Left renal cortex interstitium (tissue), 4 donors: ENCODE measurements at regions not wholly inside any gene's neighbourhood (a gene's known extent, or its start where the extent isn't known, plus 50 kb on each side); places are given as distances from the start of the nearest gene placed in this dataset.
"Not testable (repeated sequence)": the region's sequence is repeated elsewhere in the genome, so short reads cannot be mapped to it uniquely, and the experiment has no call there.

Experiments used
- DNase-seq, 4 donors: peaks; one replicate each; pipeline ENCODE4 v3.0.0-alpha.2; 2013; ENCODE audit warnings: low read depth in 4 of 4, low spot score in 2 of 4, missing footprints in 1 of 4

DNA sequence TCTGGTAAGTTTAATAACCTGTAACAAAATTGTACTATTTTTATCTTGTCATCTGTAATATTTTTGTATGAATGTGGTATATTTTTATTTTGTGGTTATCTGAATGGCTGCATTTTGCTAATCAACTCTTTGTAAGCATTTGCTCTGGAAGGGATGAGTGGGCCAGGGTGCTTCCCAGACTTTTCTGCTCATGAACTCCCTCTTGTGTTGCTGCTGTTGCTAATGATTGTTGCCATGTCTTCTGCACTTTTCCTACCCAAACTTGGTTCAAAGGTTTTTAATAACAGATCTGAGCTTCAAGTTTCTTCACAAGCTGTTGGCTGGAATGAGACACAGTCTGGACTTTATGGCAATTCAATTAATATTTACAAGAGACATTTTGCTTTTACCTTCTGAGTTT, 1005.7 kb downstream of the HACE1 start:
- no peak for DNase-seq

DNA sequence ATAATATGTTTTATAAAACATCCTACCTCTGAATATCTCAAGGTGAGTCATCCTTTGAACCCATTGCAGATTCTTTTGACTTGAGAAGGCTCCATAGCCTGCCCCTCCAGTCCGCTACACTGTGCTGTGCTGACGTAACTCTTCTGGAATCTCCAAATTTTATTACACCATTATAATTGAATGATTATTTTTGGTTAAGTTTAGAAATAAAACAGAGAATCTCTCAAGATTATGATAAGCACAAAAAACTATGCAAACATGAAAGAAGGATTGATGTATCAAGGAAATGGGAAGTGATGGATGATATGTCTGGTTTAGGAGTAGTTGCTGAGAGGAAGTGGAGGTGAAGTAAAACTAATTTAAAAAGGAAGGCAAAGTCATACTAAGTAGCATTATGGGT, 1021.3 kb downstream of the HACE1 start:
- DNase-seq: no peak

DNA sequence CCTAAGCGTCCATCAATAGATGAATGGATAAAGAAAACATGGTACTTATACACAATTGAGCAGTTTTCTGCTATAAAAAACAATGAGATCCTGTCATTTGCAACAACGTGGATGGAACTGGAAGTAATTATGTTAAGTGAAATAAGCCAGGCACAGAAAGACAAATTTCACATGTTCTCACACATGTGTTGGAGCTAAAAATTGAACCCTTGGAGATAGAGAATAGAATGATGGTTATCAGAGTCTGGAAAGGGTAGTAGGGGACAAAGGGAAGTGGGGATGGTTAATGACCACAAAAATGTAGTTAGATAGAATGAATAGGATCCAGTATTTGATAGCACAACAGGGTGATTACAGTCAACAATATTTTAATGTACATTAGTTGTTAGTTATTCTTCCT, 1033.5 kb downstream of the HACE1 start:
- no peak for DNase-seq

DNA sequence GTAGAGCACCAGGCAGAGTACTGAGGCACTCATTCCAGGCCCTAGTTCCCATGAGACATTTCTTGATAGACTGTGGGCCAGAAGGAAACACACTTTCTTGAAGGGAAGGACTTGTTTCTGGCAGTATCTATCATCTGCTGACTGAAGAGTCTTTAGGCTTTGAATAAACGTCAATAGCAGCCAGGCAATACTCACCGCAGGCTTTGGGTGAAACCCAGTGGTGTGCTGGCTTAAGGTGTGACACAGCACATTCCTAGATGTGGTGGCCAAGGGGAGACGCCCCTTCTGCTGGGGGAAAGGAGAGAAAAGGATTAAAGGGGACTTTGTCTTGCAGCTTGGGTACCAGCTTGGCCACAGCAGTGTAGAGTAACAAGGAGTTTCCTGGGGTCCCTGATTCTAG, 1039.6 kb downstream of the HACE1 start:
- no peak for DNase-seq

DNA sequence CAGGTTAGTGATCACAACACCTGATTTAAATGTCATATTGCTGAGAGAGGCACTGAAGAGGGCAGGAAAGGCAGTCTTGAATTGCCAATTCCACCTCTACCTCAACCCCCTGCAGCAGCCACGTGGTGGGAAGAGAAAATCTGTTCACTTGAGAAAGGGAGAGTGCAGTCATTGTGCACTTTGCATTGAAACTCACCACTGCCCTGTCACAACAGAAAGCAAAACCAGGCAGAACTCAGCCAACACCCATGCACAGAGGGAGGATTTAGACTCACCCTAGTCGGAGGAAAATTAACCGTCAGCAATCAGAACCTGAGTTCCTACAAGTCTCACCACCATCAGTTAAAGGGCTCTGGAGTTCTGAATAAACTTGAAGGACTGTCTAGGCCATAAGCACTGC, 1040.2 kb downstream of the HACE1 start:
- DNase-seq: no peak

DNA sequence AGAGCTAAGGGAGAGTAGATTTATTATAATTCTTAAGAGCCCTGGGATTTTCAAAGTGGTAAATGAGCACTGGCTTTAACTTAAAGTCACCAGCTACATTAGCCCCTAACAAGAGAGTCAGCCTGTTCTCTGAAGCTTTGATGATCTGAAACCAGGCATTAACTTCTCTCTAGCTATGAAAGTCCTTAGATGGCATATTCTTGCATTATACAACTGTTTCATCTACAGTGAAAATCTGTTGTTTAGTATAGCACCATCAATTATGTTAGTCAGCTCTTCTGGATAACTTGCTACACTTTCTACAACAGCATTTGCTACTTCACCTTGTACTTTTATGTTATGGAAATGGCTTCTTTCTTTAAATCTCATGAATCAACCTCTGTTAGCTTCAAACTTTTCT, 1046.7 kb downstream of the HACE1 start:
- no peak for DNase-seq

DNA sequence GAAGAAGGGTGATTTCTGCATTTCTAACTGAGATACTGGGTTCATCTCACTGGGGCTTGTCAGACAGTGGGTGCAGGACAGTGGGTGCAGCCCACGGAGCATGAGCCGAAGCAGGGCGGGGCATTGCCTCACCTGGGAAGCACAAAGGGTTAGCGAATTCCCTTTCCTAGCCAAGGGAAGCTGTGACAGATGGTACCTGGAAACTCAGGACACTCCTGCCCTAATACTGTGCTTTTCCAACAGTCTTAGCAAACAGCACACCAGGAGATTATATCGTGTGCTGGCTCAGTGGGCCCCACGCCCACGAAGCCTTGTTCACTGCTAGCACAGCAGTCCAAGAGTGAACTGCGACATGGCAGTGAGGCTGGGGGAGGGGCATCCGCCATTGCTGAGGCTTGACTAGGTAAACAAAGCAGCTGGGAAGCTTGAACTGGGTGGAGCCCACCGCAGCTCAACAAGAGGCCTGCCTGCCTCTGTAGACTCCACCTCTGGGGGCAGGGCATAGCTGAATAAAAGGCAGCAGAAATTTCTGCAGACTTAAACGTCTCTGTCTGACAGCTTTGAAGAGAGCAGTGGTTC, 1057.7 kb downstream of the HACE1 start:
- DNase-seq: not testable (repeated sequence)

DNA sequence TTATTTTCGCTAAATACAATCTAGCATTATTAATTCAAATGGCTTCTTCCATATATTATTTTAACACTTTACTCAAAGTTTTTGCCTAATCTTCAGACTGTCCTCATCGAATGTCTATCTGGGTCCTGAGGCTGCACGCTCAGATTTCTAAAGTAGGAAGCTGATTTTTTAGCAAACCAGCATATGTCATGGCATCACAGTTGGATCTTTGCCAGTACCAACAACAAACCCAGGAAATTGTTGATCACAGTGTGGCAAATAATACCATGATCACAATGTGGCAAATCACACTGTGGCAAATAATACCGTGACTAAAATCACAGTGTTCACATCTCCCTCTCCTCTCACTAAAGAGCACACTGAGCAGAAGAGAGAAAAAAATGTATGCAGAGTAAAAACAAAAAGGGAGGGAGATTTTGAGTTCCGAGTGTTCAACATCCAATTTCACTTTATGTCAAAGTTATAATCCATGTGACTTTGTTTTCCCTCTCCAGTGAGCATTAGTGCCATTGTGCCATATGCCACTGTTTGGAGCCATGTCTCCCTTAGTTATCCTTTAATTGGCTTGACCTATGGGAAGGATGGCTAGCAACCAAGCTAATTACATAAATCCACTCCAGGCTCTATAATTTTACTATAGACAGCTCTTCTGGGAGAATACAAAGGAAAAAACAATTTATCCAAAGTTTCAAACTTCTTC, 1059.6 kb downstream of the HACE1 start:
- DNase-seq: no peak

DNA sequence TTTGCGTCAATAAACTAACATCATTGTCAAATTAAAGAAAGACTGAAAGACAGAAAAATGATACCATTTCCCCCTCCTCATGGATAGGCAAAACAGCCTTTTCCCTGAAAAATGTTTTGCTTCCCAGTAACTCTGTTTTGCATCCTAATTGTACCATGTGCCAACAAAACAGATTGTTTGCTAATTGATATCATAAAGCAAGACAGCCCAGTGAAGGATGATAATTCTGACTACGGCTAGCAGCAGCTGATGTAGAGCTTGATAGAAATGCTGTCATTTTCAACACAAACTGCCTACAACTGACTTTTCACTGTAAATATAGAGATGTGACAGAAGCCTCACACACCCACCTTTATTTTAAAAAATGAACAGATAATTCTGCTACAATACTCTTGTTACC, 1061.6 kb downstream of the HACE1 start:
- DNase-seq: no peak

DNA sequence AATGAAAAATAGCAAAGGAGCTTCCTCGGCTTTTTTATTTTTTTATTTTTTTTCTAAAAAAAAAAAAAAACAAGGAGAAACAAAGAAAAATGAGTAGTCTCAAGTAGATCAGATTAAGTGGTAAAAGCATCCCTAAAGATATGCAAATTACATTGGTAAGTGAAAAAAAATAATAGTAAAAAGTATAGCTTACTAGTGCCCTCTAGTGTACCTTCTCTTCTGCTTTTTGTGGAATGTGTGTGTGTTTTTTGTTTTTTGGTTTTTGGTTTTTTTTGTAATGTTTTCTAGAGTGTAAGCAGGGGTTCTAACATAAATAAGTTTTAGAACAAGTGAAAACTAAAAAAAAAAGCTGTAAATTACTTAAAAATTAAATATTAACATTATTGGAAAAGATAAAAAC, 1062.0 kb downstream of the HACE1 start:
- no peak for DNase-seq

DNA sequence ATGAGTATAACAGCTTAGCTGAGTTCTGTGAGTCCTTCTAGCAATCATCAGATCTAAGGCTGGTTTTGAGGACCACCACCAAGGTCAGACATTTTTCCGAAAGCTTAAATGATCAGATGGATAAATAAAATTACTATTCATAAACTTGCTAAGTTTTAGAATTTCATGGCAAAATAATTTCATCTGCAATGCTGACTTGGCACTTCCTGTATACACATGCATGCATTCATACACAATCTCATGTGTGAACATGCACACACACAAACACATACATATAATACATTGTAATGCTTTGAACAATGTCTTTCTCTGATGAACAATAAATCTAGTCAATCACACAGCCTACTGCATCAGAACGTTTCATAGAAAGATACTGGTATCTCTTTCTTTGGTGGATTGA, 1068.3 kb downstream of the HACE1 start:
- DNase-seq: no peak

DNA sequence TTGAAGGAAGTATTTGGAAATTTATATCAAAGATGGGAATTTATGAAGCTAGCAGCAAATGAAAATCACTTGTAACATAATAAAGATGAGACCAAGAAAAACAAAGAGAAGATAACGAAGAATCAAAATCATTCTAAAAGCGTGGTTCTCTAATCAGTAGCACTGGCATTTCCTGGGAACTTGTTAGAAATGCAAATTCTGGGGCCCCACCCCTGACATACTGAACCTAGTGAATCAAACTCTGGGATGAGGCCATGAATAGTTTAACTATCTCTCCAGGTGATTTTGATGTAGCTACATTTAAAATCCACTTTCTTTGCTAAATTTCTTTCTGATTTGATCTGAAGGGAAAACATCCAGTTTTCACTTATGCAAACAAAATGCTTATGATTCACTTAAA, 1075.6 kb downstream of the HACE1 start:
- DNase-seq: no peak

DNA sequence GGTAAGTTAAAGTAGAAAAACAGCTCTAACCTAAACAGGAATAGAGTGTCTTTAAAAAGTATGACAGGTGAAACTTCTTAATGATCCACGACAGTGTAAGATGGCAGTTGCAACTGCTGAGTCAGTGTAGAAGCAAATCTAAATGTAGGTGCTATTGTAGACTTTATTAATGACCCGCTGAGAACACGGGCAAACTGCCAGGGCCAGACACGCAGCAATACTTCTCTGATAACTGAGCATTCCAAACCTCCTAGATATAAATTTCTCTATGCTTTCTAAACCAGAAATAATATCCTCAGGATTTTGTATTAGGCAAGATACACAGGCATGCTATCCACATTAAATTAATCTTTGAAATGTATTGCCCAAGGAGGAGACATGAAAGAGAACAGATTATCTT, 1076.4 kb downstream of the HACE1 start:
- no peak for DNase-seq

DNA sequence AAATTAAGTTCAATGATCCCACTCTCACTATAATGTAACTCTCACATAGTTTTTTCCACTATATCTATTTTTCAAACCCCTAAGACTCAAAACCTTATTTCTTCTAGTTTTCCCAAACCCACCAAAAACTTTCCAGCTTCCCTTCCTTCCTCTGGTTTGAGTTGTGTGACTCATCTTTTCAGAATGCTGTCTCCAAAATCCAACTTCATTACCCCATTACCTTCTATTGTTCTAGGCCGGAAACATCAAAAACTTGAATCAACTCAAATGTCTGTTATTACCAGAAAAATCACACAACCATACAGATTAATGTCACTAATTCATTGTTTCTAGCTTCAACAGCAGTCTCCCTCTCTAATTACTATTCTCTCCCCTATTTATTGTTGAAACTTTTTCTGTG, 1090.3 kb downstream of the HACE1 start:
- DNase-seq: no peak

DNA sequence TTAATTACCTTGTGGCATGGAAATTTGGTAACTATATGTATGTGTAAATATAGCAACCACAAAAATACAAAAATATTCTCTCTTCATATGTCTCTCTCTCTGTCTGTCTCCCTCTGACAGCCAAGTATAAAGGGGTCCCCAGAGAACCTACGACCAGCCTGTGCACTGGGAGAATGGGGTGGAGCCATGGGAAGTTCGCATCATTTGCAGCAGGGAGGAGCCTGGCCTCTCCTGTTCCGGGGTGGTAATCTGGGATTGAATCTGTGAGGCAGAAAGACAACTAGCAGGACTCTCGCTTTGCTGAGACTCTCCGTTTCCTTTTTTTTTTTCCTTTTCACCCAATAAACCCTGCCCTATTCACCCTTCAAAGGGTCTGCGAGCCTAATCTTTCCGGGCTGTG, 1109.1 kb downstream of the HACE1 start:
- no peak for DNase-seq

DNA sequence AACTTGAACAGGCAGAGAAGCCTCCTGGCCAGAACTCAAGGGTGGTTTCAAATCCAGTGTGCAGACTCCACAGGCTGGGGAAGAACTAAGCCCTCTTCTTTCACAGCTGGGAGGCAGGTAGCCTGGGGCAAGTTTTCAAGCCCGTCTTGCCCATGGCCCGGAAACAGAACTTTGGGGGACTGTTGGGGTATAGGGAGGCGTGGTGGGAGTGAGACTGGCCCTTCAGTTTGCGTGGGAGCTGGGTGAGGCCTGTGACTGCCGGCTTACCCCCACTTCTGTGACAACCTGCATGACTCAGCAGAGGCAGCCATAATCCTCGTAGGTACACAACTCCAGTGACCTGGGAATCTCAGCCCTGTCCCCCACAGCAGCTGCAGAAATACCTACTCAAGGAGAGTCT, 1125.7 kb downstream of the HACE1 start:
- no peak for DNase-seq

DNA sequence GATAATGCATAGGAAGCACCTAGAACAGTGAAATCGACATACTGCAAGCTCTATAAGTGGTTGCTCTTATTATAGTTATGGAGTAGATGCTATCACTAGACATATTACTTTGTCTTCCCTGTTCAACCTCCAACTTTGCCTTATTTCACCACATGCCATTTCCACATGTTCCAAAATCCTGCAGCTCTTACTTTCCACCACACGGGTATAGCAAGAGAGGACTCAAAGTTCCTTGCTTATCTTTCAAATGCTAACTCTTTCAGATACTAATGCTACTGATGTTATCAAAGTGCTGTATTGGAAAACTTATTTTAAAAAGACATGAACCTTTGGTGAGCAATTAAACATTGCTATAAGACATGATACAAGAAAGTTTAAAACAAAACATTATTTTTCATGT, 1130.1 kb downstream of the HACE1 start:
- DNase-seq: no peak

DNA sequence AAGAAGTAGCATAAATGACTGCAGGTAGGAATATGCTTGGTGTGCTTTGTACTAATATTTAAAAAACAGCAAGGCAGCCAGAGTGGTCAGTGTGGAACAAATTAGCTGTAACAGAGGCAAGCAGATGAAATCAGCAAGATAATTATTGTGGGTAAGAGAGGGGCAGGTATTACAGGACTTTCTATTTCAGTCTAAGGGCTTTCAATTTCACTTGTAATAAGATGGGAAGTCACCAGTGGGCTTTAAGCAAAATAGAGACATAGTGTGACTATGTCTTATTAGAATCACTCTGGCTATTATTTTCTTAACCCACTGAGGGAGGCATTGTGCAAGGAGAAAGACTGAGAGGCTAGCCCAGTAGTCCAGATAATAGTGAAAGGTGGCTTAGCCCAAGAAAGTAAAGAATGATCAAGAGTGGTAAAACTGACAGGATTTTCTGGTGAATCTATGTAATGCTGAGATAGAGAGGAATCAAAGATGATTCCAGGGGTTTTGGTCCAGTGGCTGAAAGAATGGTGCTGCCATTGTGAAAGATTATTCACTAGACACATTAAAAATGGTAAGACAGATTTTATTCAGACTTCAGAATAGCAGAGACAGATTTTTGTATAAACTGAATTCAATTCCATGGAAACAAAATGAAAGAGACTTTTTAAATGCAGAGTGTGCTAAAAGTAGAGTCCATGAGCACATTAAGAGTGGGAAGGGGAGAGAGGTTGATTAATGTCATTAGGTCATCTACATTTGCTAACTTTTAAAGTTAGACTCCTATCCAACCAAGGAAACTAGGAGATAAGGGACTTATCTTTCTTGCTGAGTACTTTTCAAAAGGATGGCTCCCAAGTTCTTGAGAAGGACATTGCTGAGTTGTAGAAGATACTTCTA, 1136.0 kb downstream of the HACE1 start:
- DNase-seq: no peak

DNA sequence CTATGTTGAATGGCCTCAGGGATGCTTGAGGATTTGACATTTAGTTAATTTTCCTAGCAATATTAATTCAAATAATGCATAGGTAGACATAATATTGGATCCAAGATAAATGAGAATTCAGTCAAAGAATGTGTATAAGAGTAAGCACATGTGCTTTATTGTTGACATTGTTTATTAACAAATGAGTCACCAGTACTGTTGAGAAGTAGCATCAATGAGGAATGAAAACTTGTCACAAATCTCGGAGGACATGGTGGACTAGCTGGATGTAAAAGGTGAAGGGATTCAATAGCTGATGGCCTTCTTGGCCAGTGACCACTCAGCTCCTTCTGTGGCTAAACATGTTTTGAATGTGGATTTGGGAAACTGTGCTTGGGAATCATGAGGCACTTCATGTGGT, 1137.0 kb downstream of the HACE1 start:
- no peak for DNase-seq

DNA sequence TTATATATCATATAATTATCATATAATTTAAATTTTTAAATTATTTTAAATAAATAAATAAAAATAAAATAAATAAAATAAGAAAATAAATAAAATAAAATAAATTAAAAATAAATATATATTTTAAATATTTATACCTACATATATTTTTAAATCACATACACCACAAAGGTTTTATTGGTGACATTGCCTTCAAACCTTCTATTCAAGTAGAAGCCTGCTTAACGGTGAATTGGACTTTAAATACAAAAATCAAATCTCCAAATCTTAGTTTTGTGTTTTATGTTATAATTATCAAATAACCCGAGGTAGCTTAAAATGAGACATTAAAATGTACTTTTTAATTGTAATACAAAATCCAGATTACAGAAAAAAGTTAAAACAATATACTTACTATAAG, 1137.8 kb downstream of the HACE1 start:
- no peak for DNase-seq

DNA sequence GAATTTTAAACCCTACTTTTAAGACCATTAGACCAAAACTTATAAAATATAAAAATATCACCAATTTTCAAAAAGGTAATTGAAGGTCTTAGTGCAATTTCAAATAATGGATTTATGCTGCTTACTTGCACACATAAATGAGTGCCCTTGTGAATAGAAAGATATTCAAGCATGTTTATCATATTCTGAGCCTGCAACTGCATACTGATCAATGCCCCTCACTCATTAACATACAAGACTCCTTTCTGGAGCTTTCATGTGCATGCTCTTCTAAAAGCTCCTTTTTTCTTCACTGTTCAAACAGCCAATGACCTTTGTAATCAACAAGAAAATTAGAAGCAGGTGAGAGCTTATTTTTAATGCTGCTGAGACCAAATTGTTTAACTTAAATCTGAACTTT, 1139.3 kb downstream of the HACE1 start:
- no peak for DNase-seq

DNA sequence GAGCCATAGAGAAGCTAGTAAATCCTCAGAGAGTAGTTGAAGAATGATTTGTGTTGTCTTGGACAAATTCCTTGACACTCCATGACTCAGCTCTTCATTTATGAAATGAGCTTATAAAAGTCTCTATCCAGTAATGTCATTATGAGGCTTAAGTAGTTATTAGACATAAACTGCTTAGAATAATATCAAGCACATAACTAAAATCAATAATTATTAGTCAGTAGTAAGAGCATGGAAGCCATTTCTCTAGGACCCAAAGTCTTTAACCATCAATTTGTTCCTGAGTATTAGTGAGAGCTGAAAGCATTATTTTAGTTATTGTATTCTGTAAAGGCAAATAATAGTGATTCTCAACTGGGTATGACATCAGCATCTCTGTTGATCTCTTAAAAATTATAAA, 1140.2 kb downstream of the HACE1 start:
- no peak for DNase-seq
